ENCODE measurements at regions not wholly inside any gene's neighbourhood (a gene's known extent, or its start where the extent isn't known, plus 50 kb on each side); places are given as distances from the start of the nearest gene placed in this dataset.

GRCh38 chr11:45384016-45384415 is 97.9 kb upstream of the SYT13 start:
- intact Hi-C loops (cut with DNase I) = loop anchor here in 1 of 4 donors (10.0 kb wide), 1 partner anchor 271 kb away; no protein-coding TSS in a partner anchor
- 83 to 96% (median 87%) methylated on average over 4 of the region's 4 CpGs for WGBS, 3 donors

DNA sequence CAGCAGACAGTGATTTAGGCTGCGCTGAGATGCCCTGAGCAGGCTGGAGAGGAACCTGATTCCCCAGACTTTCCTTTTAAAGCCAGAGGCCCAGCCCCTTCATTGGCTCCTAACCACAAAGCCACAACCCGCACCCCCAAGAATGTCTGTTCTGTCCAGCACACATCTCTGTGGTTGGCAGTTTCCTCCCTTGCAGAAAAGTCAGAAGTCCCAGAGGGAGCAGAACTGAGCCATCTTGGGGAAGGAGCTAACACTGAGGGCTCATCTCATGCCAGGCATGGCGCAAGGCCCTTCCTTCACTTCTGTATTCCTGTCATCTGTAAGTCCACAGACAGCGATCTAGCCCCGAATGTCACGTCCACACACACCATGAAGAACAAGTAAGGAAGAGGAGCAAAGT is 97.1 kb upstream of the SYT13 start:
- Histone ChIP-seq H3K4me1 (ENCODE audit: insufficient read depth) (peaks cover 7% of the 10 kb centered on the region), H3K27ac (no peak overlapping the region), H3K36me3 (no peaks in the 10 kb centered on the region), H3K27me3 (no peaks in the 10 kb centered on the region), H3K9me3 (no peaks in the 10 kb centered on the region), H3K4me3 (no peak overlapping the region)
- no peak for DNase-seq
- intact Hi-C loops (cut with DNase I) = loop anchor here in 1 of 4 donors (10.0 kb wide), 1 partner anchor 272 kb away; no protein-coding TSS in a partner anchor
- WGBS, 3 donors = 43 to 48% (median 47%) methylated on average over 6 of the region's 6 CpGs
- TF ChIP-seq POLR2A (IDR thresholded peaks at IDR 0.05) = no peak
- TF ChIP-seq, protein P1, sequence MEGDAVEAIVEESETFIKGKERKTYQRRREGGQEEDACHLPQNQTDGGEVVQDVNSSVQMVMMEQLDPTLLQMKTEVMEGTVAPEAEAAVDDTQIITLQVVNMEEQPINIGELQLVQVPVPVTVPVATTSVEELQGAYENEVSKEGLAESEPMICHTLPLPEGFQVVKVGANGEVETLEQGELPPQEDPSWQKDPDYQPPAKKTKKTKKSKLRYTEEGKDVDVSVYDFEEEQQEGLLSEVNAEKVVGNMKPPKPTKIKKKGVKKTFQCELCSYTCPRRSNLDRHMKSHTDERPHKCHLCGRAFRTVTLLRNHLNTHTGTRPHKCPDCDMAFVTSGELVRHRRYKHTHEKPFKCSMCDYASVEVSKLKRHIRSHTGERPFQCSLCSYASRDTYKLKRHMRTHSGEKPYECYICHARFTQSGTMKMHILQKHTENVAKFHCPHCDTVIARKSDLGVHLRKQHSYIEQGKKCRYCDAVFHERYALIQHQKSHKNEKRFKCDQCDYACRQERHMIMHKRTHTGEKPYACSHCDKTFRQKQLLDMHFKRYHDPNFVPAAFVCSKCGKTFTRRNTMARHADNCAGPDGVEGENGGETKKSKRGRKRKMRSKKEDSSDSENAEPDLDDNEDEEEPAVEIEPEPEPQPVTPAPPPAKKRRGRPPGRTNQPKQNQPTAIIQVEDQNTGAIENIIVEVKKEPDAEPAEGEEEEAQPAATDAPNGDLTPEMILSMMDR (IDR thresholded peaks at IDR 0.05) = no peak
- TF ChIP-seq EP300 (IDR thresholded peaks at IDR 0.05) = no peak

More at GRCh38 chr11:45384016-45384415, 97.9 kb upstream of the SYT13 start:
- Histone ChIP-seq H3K27ac (no peak overlapping the region), H3K9me3 (no peaks in the 10 kb centered on the region), H3K4me3 (no peak overlapping the region), H3K27me3 (no peaks in the 10 kb centered on the region), H3K36me3 (no peaks in the 10 kb centered on the region), H3K4me1 (ENCODE audit: insufficient read depth) (peaks cover 7% of the 10 kb centered on the region)
- TF ChIP-seq POLR2A (IDR thresholded peaks at IDR 0.05) (no peak), EP300 (IDR thresholded peaks at IDR 0.05) (no peak)
- TF ChIP-seq, protein P1 (IDR thresholded peaks at IDR 0.05) = no peak
- DNase-seq = no peak

DNA sequence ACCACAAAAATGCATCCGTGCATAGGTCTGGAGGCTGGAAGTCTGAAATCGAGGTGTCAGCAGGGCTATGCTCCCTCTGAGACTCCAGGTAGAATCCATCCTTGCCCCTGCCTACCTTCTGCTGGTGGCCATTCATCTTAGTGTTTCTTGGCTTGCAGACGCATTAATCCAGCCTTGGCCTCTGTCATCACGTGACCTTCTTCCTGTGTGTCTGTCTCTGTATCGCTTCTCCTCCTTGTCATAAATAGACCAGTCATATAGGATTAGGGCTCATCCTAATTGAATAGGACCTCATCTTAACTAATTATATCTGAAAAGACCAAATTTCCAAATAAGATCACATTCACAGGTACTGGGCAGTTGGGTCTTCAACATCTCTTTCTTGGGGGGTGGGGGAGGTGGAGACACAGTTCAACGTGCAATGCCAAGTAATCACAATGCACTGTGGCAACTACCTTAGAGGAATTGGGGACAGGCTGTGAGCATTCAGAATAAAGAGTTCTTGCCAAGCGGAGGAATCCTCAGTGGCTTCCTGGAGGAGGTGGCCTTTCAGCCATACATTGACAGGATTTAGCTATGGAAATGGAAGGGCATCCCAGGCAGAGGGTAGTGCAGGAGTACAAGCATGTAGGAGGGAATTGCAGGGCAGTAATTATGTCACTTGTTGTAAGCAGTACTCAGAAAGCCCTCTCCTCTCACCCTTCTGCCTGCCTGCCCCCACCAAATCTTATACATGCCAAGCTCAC is 96.2 kb upstream of the SYT13 start:
- H3K9me3 ChIP-seq = no peaks in the 10 kb centered on the region
- peaks cover 5% of the 10 kb centered on the region for H3K4me1 ChIP-seq (ENCODE audit: insufficient read depth)
- no peak for DNase-seq
- WGBS, 3 donors = 61 to 75% (median 65%) methylated on average over 7 of the region's 7 CpGs
- intact Hi-C loops (cut with DNase I) = loop anchor here in 1 of 4 donors (10.0 kb wide), 1 partner anchor 272 kb away; no protein-coding TSS in a partner anchor
- no peak overlapping the region for H3K27ac ChIP-seq
- no peaks in the 10 kb centered on the region for H3K27me3 ChIP-seq
- TF ChIP-seq POLR2A (IDR thresholded peaks at IDR 0.05) (no peak), EP300 (IDR thresholded peaks at IDR 0.05) (no peak)
- TF ChIP-seq, protein P1 (IDR thresholded peaks at IDR 0.05) = no peak
- H3K36me3 ChIP-seq = no peaks in the 10 kb centered on the region
- H3K4me3 ChIP-seq = no peak overlapping the region

DNA sequence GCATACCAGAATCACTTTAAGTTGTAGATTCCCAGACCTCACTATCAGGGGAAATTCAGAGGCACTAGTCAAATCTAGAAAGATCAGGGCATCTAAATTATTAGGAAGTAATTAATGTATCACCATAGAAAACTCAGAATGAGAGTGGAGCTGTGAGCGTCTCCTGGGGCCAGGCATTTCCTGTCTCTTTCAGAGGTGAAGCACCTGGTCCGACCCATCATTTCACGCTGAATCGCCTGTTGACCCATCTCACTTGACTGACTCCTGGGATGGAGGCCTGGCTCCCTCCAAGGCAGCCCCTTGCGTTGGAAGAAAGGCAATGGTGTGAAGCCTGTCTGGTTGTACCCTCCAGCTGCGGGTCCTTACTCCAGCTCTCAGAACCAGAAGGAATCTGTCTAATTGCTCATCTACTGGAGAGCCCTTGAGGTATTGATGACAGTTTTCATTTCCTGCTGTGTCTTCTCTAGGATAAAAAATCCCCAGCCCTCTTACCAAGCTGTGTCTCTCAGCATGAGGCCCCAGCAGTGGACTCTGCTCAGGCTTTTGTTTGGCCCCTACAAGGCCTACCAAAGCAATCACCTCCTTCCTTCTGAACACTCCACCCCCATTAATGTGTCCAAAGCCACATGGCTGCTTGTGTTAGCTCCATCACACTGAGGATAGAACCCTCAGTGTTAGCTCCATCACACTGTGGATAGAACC is 93.2 kb upstream of the SYT13 start:
- H3K9me3 ChIP-seq = no peaks in the 10 kb centered on the region
- peaks cover 5% of the 10 kb centered on the region for H3K4me1 ChIP-seq (ENCODE audit: insufficient read depth)
- no peak for TF ChIP-seq EP300 (IDR thresholded peaks at IDR 0.05)
- TF ChIP-seq POLR2A (IDR thresholded peaks at IDR 0.05) = no peak
- TF ChIP-seq, protein P1 (IDR thresholded peaks at IDR 0.05) = no peak
- intact Hi-C loops (cut with DNase I) = loop anchor here (10.0 kb wide), 3 partner anchors 275 to 395 kb away; no protein-coding TSS in a partner anchor
- H3K27ac ChIP-seq = no peak overlapping the region
- no peaks in the 10 kb centered on the region for H3K36me3 ChIP-seq
- H3K27me3 ChIP-seq = no peaks in the 10 kb centered on the region
- DNase-seq = no peak
- no peak overlapping the region for H3K4me3 ChIP-seq
- 95 to 99% (median 96%) methylated on average over 6 of the region's 6 CpGs for WGBS, 3 donors
